Endothelial cell of umbilical vein (primary cell): ENCODE measurements at regions not wholly inside any gene's neighbourhood (a gene's known extent, or its start where the extent isn't known, plus 50 kb on each side); places are given as distances from the start of the nearest gene placed in this dataset.

Experiments used
- BruUV-seq: library from RNA; stranded (reverse); fragments of 400-500 nt; replicated peaks from 2 replicates; lab custom pipeline; 2021; lab: Mats Ljungman, UMichigan
- CTCF ChIA-PET: fragments of 300-600, 350-600 bp; sonication (Branson Sonifier 250); formaldehyde crosslinking; loops from one replicate; lab custom pipeline; 2021; ENCODE audit warnings: antibody characterized with exemption, inconsistent platforms; lab: Charles Lee
- POLR2A ChIA-PET: fragments of 300-600, 350-600 bp; sonication (Branson Sonifier 250); formaldehyde crosslinking; loops from one replicate; lab custom pipeline; 2021; ENCODE audit warnings: antibody characterized with exemption, inconsistent platforms; lab: Charles Lee
- DNase-seq: peaks from one replicate; pipeline ENCODE4 v3.0.0-alpha.2; 2011; ENCODE audit warnings: low read depth, low spot score
- FAIRE-seq: peaks from 2 replicates; lab custom pipeline; 2011; peaks lifted over from hg19 to GRCh38; lab: Jason Lieb, UNC
- H2AFZ ChIP-seq: 2 replicates; pipeline ENCODE4 v1.6.0; 2012; ENCODE audit warnings: low read depth, low read length, control low read depth, inconsistent platforms
- H3K27ac ChIP-seq: 2 replicates; pipeline ENCODE4 v1.5.1; 2011; ENCODE audit warnings: low read depth, mild to moderate bottlenecking, control low read depth, low read length, moderate library complexity; ENCODE audit not compliant: insufficient read depth
- H3K27me3 ChIP-seq, 2 experiments: 2 replicates each; pipeline versions ENCODE4 v1.6.0 to v1.6.1; 2011; ENCODE audit warnings: low read length in 2 of 2, mixed read lengths in 1 of 2; ENCODE audit not compliant: control insufficient read depth in 2 of 2, insufficient read depth in 2 of 2
- H3K36me3 ChIP-seq, 2 experiments: 2 replicates in 1 of 2; 3 replicates in 1 of 2; pipeline ENCODE4 v1.5.1; 2011; ENCODE audit warnings: low read length in 2 of 2, mild to moderate bottlenecking in 1 of 2, moderate library complexity in 1 of 2; ENCODE audit not compliant: control insufficient read depth in 2 of 2, insufficient read depth in 2 of 2; ENCODE audit errors: extremely low read depth in 1 of 2
- H3K4me1 ChIP-seq: 3 replicates; pipeline ENCODE4 v1.5.1; 2011; ENCODE audit warnings: mild to moderate bottlenecking, low read length; ENCODE audit not compliant: control insufficient read depth, insufficient read depth; ENCODE audit errors: extremely low read depth
- H3K4me2 ChIP-seq: 2 replicates; pipeline ENCODE4 v1.6.1; 2011; ENCODE audit warnings: low read length, control low read depth, mixed read lengths; ENCODE audit not compliant: insufficient read depth
- H3K4me3 ChIP-seq, 3 experiments: fragments of 200-600 bp in 1 of 3; sonication (generic), shearing (Covaris generic) in 1 of 3; replicated peaks in 1 of 3; 2 replicates each; pipeline ENCODE4 v1.5.1; 2011 to 2016; ENCODE audit warnings: control low read depth in 3 of 3, low read length in 3 of 3, mild to moderate bottlenecking in 2 of 3, inconsistent platforms in 1 of 3, low read depth in 1 of 3, moderate library complexity in 1 of 3; ENCODE audit not compliant: insufficient read depth in 1 of 3
- H3K79me2 ChIP-seq: 2 replicates; pipeline ENCODE4 v1.6.0; 2012; ENCODE audit warnings: low read length, inconsistent platforms; ENCODE audit not compliant: control insufficient read depth, insufficient read depth
- H3K9ac ChIP-seq: replicated peaks from 2 replicates; pipeline ENCODE3; 2011; ENCODE audit warnings: low read length, control low read depth; ENCODE audit not compliant: insufficient read depth; ENCODE audit errors: extremely low read depth
- H3K9me1 ChIP-seq: replicated peaks from 3 replicates; pipeline ENCODE4 v1.6.0; 2011; ENCODE audit warnings: mild to moderate bottlenecking, low read length; ENCODE audit not compliant: control insufficient read depth, insufficient read depth; ENCODE audit errors: extremely low read depth
- H3K9me3 ChIP-seq: replicated peaks from 2 replicates; pipeline ENCODE4 v1.5.1; 2012; ENCODE audit warnings: low read length, inconsistent platforms; ENCODE audit not compliant: control insufficient read depth, insufficient read depth
- H4K20me1 ChIP-seq: replicated peaks from 2 replicates; pipeline ENCODE3; 2011; ENCODE audit warnings: mild to moderate bottlenecking, low read length; ENCODE audit not compliant: control insufficient read depth, insufficient read depth; ENCODE audit errors: extremely low read depth
- CTCF ChIP-seq, 2 donors: IDR thresholded peaks; 1 replicate in 1 of 2; 2 replicates in 1 of 2; pipeline ENCODE4 v1.5.1; 2011; ENCODE audit warnings: low read length in 2 of 2, mild to moderate bottlenecking in 2 of 2, moderate library complexity in 2 of 2, control low read depth in 1 of 2, inconsistent platforms in 1 of 2, low read depth in 1 of 2; ENCODE audit not compliant: insufficient read depth in 1 of 2; ENCODE audit errors: extremely low read depth in 1 of 2
- EZH2 ChIP-seq: IDR thresholded peaks from 2 replicates; pipeline ENCODE4 v1.6.1; 2012; ENCODE audit warnings: borderline replicate concordance, low read depth, mild to moderate bottlenecking, moderate library complexity, low read length, inconsistent platforms; ENCODE audit not compliant: severe bottlenecking
- FOS ChIP-seq: IDR thresholded peaks from 2 replicates; pipeline ENCODE4 v1.6.1; 2011; ENCODE audit warnings: mild to moderate bottlenecking, low read length, moderate library complexity, borderline replicate concordance; ENCODE audit not compliant: insufficient read depth
- GATA2 ChIP-seq: IDR thresholded peaks from 2 replicates; pipeline ENCODE4 v1.7.0; 2011; ENCODE audit warnings: low read depth, mild to moderate bottlenecking, moderate library complexity, mixed read lengths, low read length; ENCODE audit not compliant: insufficient read length, insufficient read depth
- JUN ChIP-seq: IDR thresholded peaks from 2 replicates; pipeline ENCODE4 v1.6.1; 2011; ENCODE audit warnings: borderline replicate concordance, low read depth; ENCODE audit not compliant: insufficient read length, insufficient read depth
- MYC ChIP-seq: IDR thresholded peaks from one replicate; pipeline ENCODE4 v1.6.1; 2011; ENCODE audit warnings: mild to moderate bottlenecking, low read depth, low read length
- POLR2A ChIP-seq: IDR thresholded peaks from 2 replicates; pipeline ENCODE4 v1.6.1; 2012; ENCODE audit warnings: low read depth, mild to moderate bottlenecking, control low read depth, low read length
- POLR2AphosphoS5 ChIP-seq: IDR thresholded peaks from 2 replicates; pipeline ENCODE4 v1.6.1; 2012; ENCODE audit warnings: low read depth, mild to moderate bottlenecking, control low read depth, low read length, moderate library complexity; ENCODE audit not compliant: insufficient read depth
- dilution Hi-C: fragments of 300-500 bp; cut with MboI; formaldehyde crosslinking; loops from one replicate; pipeline ENCODE4 v1.15.0; 2019; ENCODE audit warnings: low sequenced_read_pairs; ENCODE audit not compliant: extremely low pct_ligation_motif_present
- intact Hi-C: fragments of 100-400 bp; cut with micrococcal nuclease; formaldehyde crosslinking; loops from one replicate; pipeline ENCODE4 v1.10.0; 2022
- TF ChIP-seq, protein P1 (sequence below): IDR thresholded peaks from 2 replicates; pipeline ENCODE4 v1.6.1; 2011; ENCODE audit not compliant: insufficient read depth, insufficient read length

DNA sequence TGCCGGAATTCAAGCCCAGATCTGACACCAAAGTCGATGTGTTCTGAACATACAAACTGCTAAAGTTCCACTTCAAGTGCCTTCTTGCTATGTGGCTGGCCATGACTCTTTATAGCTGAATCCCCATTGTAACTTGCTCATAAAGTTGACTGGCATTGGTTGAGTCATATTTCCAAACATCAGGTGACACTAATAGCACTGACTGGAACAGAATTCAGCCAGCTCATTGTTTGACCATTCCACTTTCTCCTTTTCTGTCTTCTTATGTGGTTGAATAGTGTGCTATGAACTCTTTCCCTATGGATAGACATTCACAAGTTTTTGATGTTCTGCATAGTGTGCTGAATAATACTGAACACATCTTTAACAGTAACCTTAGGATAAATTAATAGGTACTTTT, 266.2 kb upstream of the ZFP64 start:
- DNase-seq (no peak), FAIRE-seq (no peak)
- Histone ChIP-seq H3K4me3 (no peak overlapping the region), H3K27me3 (no peaks in the 10 kb centered on the region), H3K79me2 (no peaks in the 10 kb centered on the region), H3K9ac (no peak overlapping the region), H3K4me1 (no peaks in the 10 kb centered on the region), H3K36me3 (no peaks in the 10 kb centered on the region), H3K4me2 (no peak overlapping the region), H3K27ac (no peak overlapping the region), H4K20me1 (no peaks in the 10 kb centered on the region), H3K9me3 (no peaks in the 10 kb centered on the region), H2AFZ (no peak overlapping the region), H3K9me1 (no peaks in the 10 kb centered on the region)
- POLR2A ChIA-PET = no interaction called here
- dilution Hi-C loops (no loop called here), intact Hi-C loops (no loop called here)
- CTCF ChIA-PET = interaction anchor here (1.5 kb wide), 1 partner anchor 144 kb away, joined by 3 read pairs; no protein-coding TSS in a partner anchor
- TF ChIP-seq POLR2A = no peak
- BruUV-seq = no TSS peak

- POLR2A ChIA-PET = no interaction called here
These were observed 263.1 kb upstream of the ZFP64 start for GRCh38 chr20:52454660-52455059.

More at GRCh38 chr20:52454660-52455059, 263.1 kb upstream of the ZFP64 start:
- no peak overlapping the region for H2AFZ ChIP-seq
- H3K27ac ChIP-seq = no peak overlapping the region
- no peaks in the 10 kb centered on the region for H3K79me2 ChIP-seq
- no peaks in the 10 kb centered on the region for H3K9me1 ChIP-seq
- H3K4me3 ChIP-seq = no peak overlapping the region
- H3K4me1 ChIP-seq = no peaks in the 10 kb centered on the region
- BruUV-seq = no TSS peak
- H3K36me3 ChIP-seq = no peaks in the 10 kb centered on the region
- no peaks in the 10 kb centered on the region for H4K20me1 ChIP-seq
- DNase-seq (no peak), FAIRE-seq (no peak)
- no peak for TF ChIP-seq EZH2
- TF ChIP-seq MYC = no peak
- no peak for TF ChIP-seq GATA2
- TF ChIP-seq, protein P1, sequence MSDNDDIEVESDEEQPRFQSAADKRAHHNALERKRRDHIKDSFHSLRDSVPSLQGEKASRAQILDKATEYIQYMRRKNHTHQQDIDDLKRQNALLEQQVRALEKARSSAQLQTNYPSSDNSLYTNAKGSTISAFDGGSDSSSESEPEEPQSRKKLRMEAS = no peak
- no peak for TF ChIP-seq POLR2AphosphoS5
- TF ChIP-seq POLR2A = no peak
- no peak for TF ChIP-seq CTCF (IDR thresholded peaks at IDR 0.05; ENCODE audit: extremely low read depth in 1 of 2, insufficient read depth in 1 of 2, low read depth in 1 of 2, low read length in 2 of 2)
- TF ChIP-seq FOS = no peak
- TF ChIP-seq JUN = no peak
- H3K27me3 ChIP-seq = no peaks in the 10 kb centered on the region
- no peak overlapping the region for H3K9ac ChIP-seq
- H3K9me3 ChIP-seq = no peaks in the 10 kb centered on the region
- dilution Hi-C loops (no loop called here), intact Hi-C loops (no loop called here)
- H3K4me2 ChIP-seq = no peak overlapping the region
- CTCF ChIA-PET = no interaction called here
